A673 (cell line): ENCODE measurements at regions not wholly inside any gene's neighbourhood (a gene's known extent, or its start where the extent isn't known, plus 50 kb on each side); places are given as distances from the start of the nearest gene placed in this dataset.

Source experiments
- EZH2 ChIP-seq: fragments of 200-600 bp; sonication (generic); IDR thresholded peaks from 2 replicates; pipeline ENCODE4 v1.6.1; 2017; ENCODE audit warnings: borderline replicate concordance, low read depth, mild to moderate bottlenecking, mixed read lengths, antibody characterized with exemption, low read length; ENCODE audit not compliant: poor library complexity, severe bottlenecking
- TF ChIP-seq, protein P1 (sequence below): fragments of 300-800, 200-600 bp; sonication (generic); conservative IDR thresholded peaks from 2 replicates; pipeline ENCODE4 v1.5.1; 2017; ENCODE audit warnings: low read depth, mild to moderate bottlenecking, antibody characterized with exemption, low read length, moderate library complexity, mixed read lengths

GRCh38 chr20:60317401-60317800 lies 359.2 kb downstream of the CDH26 start:
- TF ChIP-seq, protein P1, sequence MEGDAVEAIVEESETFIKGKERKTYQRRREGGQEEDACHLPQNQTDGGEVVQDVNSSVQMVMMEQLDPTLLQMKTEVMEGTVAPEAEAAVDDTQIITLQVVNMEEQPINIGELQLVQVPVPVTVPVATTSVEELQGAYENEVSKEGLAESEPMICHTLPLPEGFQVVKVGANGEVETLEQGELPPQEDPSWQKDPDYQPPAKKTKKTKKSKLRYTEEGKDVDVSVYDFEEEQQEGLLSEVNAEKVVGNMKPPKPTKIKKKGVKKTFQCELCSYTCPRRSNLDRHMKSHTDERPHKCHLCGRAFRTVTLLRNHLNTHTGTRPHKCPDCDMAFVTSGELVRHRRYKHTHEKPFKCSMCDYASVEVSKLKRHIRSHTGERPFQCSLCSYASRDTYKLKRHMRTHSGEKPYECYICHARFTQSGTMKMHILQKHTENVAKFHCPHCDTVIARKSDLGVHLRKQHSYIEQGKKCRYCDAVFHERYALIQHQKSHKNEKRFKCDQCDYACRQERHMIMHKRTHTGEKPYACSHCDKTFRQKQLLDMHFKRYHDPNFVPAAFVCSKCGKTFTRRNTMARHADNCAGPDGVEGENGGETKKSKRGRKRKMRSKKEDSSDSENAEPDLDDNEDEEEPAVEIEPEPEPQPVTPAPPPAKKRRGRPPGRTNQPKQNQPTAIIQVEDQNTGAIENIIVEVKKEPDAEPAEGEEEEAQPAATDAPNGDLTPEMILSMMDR = no peak
- no peak for TF ChIP-seq EZH2
